ENCODE measurements at regions not wholly inside any gene's neighbourhood (a gene's known extent, or its start where the extent isn't known, plus 50 kb on each side); places are given as distances from the start of the nearest gene placed in this dataset.

- TF ChIP-seq ZBTB7A (IDR thresholded peaks at IDR 0.05; ENCODE audit: low read depth) (no peak), RAD21 (IDR thresholded peaks at IDR 0.05; ENCODE audit: low read depth) (no peak), EP300 (IDR thresholded peaks at IDR 0.05; ENCODE audit: borderline replicate concordance) (no peak), NFIC (IDR thresholded peaks at IDR 0.05) (no peak), EGR1 (IDR thresholded peaks at IDR 0.05) (no peak), FOXM1 (IDR thresholded peaks at IDR 0.05; ENCODE audit: borderline replicate concordance, low read depth) (no peak), TAF1 (IDR thresholded peaks at IDR 0.05; ENCODE audit: low read depth) (no peak), TEAD4 (IDR thresholded peaks at IDR 0.05) (no peak), USF1 (IDR thresholded peaks at IDR 0.05) (no peak), TCF12 (IDR thresholded peaks at IDR 0.05; ENCODE audit: low read depth) (no peak), REST (IDR thresholded peaks at IDR 0.05; ENCODE audit: low read depth) (no peak), CEBPB (IDR thresholded peaks at IDR 0.05) (no peak), YY1 (IDR thresholded peaks at IDR 0.05; ENCODE audit: low read depth) (no peak), MAX (IDR thresholded peaks at IDR 0.05) (no peak), CREB1 (IDR thresholded peaks at IDR 0.05; ENCODE audit: low read depth) (no peak)
Observed at GRCh38 chr6:22445946-22446345, 123.4 kb upstream of the HDGFL1 start.

GRCh38 chr6:22447249-22448196, 121.8 kb upstream of the HDGFL1 start:
- TF ChIP-seq ZBTB7A (IDR thresholded peaks at IDR 0.05; ENCODE audit: low read depth) (no peak), CEBPB (IDR thresholded peaks at IDR 0.05) (no peak), MAX (IDR thresholded peaks at IDR 0.05) (0 out of 2 replicates have a peak, but pooled peaks have one; percentile 10), CREB1 (IDR thresholded peaks at IDR 0.05; ENCODE audit: low read depth) (no peak), EGR1 (IDR thresholded peaks at IDR 0.05) (no peak), TEAD4 (IDR thresholded peaks at IDR 0.05) (no peak)

GRCh38 chr6:22448291-22448711, 121.1 kb upstream of the HDGFL1 start:
- TF ChIP-seq USF1 (IDR thresholded peaks at IDR 0.05) (no peak), ZBTB7A (IDR thresholded peaks at IDR 0.05; ENCODE audit: low read depth) (no peak), YY1 (IDR thresholded peaks at IDR 0.05; ENCODE audit: low read depth) (no peak), TAF1 (IDR thresholded peaks at IDR 0.05; ENCODE audit: low read depth) (no peak), CREB1 (IDR thresholded peaks at IDR 0.05; ENCODE audit: low read depth) (no peak), RAD21 (IDR thresholded peaks at IDR 0.05; ENCODE audit: low read depth) (peak; percentile 16), TCF12 (IDR thresholded peaks at IDR 0.05; ENCODE audit: low read depth) (peak; percentile 81), EP300 (IDR thresholded peaks at IDR 0.05; ENCODE audit: borderline replicate concordance) (peak; percentile 77; the same call in 1 of the 2 replicates), EGR1 (IDR thresholded peaks at IDR 0.05) (no peak), FOXM1 (IDR thresholded peaks at IDR 0.05; ENCODE audit: borderline replicate concordance, low read depth) (0 out of 2 replicates have a peak, but pooled peaks have one; percentile 54), MAX (IDR thresholded peaks at IDR 0.05) (peak; percentile 12; the same call in 1 of the 2 replicates), CEBPB (IDR thresholded peaks at IDR 0.05) (no peak), TEAD4 (IDR thresholded peaks at IDR 0.05) (peak; percentile 73), NFIC (IDR thresholded peaks at IDR 0.05) (peak; percentile 68), REST (IDR thresholded peaks at IDR 0.05; ENCODE audit: low read depth) (no peak)

- TF ChIP-seq MAX (IDR thresholded peaks at IDR 0.05) = no peak
- TF ChIP-seq CREB1 (IDR thresholded peaks at IDR 0.05; ENCODE audit: low read depth) = no peak
- no peak for TF ChIP-seq TEAD4 (IDR thresholded peaks at IDR 0.05)
- no peak for TF ChIP-seq YY1 (IDR thresholded peaks at IDR 0.05; ENCODE audit: low read depth)
- TF ChIP-seq ZBTB7A (IDR thresholded peaks at IDR 0.05; ENCODE audit: low read depth) = no peak
- no peak for TF ChIP-seq TCF12 (IDR thresholded peaks at IDR 0.05; ENCODE audit: low read depth)
- no peak for TF ChIP-seq USF1 (IDR thresholded peaks at IDR 0.05)
- no peak for TF ChIP-seq TAF1 (IDR thresholded peaks at IDR 0.05; ENCODE audit: low read depth)
- TF ChIP-seq RAD21 (IDR thresholded peaks at IDR 0.05; ENCODE audit: low read depth) = no peak
- no peak for TF ChIP-seq NFIC (IDR thresholded peaks at IDR 0.05)
- TF ChIP-seq FOXM1 (IDR thresholded peaks at IDR 0.05; ENCODE audit: borderline replicate concordance, low read depth) = no peak
- TF ChIP-seq EP300 (IDR thresholded peaks at IDR 0.05; ENCODE audit: borderline replicate concordance) = no peak
Observed at GRCh38 chr6:22451962-22452361, 117.4 kb upstream of the HDGFL1 start.

Data from Ishikawa (cell line).